ENCODE measurements at regions not wholly inside any gene's neighbourhood (a gene's known extent, or its start where the extent isn't known, plus 50 kb on each side); places are given as distances from the start of the nearest gene placed in this dataset.

DNA sequence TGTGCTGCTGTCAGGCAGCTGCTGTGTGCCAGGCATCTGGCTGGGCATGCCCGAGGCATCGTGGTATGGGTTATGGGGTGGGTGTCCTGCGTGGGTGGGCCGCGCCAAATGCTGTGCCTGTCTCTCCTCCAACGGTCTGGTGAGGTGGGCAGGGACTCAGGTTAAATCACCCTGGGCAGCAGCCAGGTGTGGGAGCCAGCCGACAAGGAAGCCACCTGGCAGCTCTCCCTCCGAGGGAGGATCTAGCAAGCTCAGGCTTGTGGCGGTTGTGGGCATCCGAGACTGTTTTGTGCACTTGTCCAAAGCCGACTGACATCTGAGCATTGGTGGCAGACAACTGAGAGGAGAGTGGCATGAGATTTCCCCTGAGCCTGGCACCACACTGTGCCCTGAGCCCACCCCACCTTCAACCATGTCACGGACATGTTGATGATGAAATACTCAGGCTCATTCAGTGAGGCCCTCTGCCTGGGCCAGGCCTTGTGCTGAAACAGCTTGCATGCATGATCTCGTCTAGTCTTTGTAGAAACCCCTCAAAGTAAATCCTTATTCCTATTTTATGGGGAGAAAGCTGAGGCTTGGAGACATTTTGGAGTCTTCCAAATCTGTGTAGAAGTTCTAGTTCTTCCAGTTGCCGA is 181.8 kb upstream of the MYL2 start:
- DNase-seq = no peak

DNA sequence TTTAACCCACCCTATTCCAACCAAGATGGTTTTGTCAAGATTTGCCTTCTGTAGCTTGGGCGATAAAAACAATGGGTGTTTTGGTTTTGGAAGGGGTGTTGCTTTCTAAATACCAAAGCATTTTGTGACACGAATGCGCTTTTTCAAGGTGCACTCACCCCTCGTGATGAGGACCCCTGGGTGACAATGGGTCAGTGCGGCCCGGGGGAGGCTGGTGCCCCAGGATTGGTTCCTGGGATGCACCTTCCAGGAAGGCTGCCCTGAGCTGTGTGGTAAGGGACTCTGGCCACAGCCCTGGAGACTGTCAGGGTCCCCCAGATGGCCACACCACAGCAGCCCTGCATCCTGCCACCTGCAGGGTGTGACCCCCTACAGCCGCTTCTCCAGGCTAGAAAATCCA is 180.6 kb upstream of the MYL2 start:
- no peak for DNase-seq

DNA sequence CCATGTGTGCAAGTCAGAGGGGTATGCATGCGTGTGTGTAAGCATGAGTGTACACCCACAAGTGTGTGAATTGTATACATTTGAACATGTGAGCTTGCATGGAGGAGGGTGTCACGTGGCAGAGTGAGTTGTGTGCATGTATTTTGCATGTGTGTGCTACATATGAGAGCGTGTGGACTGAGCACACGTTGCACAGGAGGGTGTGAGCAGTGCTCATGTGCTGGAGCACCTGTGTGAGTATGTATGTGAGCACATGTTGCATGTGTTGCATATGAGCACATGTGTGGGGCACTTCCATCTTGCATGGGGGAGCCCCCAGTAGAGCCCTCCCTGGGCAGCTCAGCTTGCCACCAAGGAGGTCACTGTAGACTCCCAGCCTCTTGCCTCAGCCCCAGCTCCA is 180.2 kb upstream of the MYL2 start:
- no peak for DNase-seq

DNA sequence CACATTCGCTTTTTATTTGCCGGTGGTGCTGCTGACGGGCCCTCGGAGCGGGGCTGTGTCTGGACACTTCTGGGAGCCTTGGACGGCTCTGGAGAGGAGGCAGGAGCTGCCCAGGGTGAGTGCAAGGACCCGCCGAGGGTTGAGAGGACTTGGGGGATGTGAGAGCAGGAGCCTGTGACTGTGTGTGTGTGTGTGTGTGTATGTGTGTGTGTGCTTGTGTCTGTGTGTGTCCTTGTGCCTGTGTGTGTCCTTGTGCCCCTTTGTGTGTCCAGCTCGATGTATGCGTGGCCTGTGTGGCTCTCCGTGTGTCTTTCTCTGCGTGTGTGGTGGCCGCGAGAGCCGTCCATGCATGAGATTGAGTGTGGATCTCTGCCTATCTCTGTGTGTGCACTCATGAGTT is 179.6 kb upstream of the MYL2 start:
- DNase-seq = no peak

DNA sequence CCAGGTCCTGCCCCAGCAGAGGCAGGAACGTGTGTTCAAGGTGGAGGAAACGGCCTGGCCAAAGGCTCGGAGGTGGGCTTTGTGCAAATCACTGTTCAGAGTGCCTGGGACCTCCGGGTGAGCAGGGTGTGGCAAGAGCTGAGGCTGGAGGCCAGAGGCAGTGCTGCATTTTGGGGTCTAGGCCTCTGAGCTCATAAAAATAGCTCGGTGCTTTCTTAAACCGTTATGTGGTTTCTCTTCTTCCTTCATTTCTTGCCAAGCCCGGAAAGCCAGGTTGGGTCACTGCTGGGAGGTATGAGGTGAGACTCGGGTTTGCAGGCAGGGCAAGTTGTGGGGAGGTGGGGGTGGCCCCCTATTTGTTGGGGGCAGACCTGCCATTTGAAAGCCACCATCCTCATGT is 178.8 kb upstream of the MYL2 start:
- DNase-seq = no peak

DNA sequence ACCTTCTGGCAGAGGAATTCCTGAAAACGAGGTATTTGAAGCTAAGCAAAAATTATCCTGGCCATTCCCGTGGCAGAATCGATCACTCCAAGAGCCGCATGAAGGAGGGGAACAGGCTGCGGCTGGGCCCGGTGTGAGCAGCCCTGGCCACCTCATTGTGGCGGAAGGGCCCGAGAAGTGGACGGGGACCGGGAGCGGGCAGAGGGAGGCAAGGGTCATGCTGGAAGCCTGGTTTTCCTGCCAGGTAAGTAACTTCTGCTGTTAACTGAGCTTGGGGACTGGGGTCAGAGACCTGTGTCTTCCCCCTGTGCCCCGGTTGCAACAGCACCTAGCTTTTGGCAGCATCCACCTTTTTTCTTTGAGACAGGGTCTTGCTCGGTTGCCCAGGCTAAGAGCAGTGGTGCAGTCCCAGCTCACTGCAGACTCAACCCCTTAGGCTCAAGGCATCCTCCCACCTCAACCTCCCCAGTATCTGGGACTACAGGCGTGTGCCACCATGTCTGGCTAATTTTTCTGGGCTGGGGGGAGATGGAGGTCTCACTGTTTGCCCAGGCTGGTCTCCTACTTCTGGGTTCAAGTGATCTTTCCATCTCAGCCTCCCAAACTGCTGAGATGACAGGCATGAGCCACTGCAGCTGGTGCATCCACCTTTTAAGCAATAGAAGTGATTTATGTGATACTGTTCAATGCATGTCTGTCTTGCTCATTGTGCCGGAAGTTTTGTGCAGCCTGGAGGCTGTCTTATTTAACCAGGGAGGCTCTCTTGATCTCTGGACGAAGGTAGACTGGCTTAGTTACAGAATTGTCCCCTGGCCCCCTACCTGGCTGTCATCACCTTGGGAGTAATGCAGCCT is 174.0 kb upstream of the MYL2 start:
- no peak for DNase-seq

DNA sequence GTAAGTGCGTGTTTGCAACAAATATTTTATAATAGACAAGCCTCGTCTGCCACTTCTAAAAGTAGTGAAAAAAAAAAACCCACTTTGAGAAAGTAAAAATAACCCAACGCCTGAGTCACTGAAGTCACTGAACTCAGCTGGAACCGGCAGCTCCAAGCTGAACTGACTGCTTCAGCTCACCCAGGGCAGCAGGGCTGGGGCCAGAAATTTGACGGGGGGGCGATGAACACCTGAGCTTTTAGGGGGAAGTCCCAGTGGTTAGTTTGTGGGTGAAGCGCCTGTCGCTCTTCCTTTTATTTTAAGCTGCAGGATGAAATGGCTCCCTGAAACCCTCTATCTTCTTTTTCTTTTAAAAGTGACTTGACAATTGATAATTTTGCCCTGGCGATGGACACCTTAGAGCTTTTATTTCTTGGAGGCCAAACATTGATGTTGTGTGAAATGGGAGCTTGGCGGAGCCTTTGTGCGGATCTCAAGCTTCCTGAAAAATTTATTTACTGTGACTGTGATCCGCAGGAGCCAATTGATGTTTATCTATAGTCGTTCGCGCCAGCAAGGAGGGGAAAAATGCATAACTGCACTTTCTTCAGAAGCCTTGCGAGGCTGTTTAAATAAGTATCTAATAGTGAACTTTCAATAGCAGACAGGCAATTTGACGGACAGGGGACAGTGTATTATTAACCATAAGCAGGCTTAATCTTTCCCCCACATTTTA is 173.2 kb upstream of the MYL2 start:
- no peak for DNase-seq

DNA sequence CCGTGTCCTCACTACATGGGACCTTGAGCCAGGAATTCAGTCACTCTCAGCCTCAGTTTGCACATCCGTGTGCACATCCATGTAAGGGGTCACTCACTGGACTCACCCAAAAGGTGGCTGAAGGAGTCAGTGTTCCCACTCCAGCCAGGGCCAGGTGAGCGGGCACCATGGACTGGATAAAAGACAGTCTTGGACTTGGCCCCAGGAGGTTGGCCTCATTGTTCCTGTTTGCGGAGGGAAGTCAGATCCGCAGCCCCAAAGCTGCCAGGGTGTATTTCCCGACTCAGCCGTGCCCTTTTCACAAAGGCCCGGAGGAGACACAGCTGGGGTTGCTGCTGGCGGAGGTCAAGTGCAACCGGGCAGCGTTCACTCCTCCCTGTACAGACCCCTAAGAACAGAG is 170.7 kb upstream of the MYL2 start:
- DNase-seq = no peak

DNA sequence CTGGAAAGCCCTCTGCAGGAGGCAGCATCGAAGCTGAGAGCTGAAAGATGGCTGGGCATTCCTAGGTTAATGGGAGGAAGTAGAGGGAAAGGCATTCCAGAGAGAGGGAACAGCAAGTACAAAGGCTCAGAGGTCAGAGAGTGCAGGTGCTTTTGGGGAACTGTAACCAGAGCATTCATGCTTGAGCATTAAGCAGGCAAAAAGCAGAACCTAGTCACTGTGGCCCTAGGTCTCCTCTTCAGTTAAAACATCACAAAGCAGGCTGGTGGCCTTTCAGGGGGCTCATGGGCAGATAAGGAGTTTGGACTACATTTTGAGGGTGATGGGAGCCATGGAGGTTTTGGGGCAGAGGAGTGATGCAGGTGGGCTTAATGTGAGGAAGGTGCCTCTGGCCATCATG is 169.2 kb upstream of the MYL2 start:
- DNase-seq = no peak

DNA sequence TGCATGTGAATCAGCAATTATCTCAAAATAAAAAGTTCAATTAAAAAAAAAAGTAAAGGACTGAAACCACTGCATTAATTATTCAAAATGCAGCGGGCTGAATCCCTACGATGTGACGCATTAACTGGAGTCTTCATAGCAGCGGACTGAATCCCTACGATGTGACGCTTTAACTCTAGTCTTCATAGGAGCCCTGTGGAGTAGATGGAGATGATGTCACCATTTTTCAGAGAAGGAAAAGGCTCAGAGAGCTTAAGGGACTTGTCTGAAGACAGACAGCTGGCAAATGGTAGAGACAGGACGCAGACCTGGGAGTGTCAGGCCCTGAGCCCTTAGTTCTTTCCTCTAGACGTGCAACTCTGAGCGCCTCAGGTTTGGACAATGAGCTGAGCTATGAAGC is 168.0 kb upstream of the MYL2 start:
- DNase-seq = no peak

DNA sequence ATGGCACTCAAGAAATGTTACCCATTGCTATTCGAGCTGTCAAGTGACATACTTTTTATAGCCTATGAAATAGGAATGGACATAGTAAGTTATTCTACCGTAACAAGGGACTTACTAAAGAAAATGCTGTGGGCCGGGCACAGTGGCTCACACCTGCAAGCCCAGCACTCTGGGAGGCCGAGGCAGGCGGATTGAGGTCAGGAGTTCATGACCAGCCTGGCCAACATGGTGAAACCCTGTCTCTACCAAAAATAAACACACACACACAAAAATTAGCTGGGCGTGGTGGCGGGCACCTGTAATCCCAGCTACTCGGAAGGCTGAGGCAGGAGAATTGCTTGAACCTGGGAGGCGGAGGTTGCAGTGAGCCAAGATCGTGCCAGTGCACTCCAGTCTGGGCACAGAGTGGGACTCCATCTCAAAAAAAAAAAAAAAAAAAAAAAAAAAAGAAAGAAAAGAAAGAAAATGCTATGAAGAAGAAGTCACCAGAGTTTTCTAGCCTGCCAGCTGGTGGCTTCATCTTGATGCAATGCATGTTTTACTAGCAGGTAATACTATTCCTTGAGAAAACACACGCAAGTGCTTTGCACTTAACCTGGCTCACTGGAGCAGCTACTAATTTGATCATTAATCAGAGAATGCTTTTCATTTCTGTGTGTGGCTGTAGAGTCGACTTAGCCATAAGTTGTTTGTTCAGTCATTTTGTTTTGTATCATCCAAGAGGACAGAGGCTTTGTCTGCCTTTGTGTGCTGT is 166.7 kb upstream of the MYL2 start:
- no peak for DNase-seq

DNA sequence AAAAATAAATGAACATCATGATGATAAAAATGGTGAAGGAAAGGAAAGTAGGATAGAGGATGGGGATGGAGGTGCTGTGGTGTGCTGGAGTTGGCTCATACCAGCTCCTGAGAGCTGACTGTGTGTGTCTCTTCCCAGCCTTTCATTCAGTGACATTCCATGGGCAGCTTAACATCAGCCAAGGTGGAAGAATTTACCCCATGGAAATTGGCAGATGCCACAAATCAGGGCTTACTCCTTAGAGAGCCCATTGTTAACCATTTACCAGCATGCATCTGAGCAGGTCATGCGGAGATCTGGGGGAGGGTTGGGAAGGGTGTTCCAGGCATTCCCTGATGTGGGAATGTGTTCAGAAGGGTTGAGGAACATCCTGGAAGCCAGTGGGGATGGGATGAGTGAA is 164.7 kb upstream of the MYL2 start:
- DNase-seq = no peak

DNA sequence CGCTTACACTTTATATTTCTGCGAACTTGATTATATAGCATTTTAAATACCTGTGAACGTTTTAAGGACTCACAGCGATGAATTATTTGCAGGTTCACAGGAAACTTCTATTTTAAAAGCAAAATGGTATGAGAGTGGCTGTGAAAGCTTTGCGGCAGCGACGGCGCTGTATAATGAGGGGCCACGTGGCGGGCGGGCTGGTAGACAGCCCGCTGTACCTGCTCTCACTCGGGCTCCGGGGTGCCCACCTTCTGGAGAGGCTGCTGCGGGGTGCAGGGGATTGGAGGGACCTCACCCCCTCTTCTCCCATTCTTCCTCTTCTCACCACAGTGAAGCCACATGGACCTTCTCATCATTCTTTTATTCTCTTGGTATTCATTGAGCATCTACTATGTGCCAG is 164.2 kb upstream of the MYL2 start:
- DNase-seq = no peak

DNA sequence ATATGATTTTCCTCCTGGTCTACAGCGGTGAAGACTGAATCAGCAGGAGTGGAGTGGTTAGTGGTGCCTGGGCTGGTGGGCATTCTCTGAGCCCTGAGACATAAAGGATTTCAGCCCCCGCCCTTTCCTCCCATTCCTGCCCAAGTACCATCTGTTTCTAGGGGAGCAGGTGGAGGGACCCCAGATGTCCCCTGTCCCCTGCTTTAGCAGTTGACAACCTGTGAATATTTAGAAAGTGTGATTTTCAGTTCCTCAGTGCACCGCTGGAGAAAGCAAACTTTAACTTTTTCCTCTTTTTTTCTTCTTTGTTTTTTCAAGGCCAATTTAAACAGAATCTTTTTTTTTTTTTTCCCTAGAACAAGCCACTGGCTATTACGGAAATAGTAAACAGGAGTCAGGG is 163.8 kb upstream of the MYL2 start:
- DNase-seq = no peak

DNA sequence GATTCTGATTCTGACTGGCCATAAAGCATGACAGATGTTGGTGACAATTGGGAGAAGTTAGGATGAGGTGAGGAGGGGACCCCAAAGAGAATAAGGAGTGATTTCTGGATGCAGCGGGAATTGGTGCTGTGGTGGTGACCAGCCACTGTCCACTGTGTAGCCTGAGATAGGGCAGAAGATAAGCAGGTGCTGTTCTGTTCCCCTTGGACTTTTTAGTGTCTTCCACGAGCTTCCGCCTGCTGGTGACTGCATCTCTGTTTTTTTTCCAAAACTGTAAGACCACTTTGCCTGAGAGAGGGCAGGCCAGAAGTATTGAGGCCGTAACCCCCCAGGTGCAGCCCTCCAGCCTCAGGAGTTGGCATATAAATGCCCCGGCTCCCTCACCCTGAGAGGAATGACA is 161.2 kb upstream of the MYL2 start:
- no peak for DNase-seq

DNA sequence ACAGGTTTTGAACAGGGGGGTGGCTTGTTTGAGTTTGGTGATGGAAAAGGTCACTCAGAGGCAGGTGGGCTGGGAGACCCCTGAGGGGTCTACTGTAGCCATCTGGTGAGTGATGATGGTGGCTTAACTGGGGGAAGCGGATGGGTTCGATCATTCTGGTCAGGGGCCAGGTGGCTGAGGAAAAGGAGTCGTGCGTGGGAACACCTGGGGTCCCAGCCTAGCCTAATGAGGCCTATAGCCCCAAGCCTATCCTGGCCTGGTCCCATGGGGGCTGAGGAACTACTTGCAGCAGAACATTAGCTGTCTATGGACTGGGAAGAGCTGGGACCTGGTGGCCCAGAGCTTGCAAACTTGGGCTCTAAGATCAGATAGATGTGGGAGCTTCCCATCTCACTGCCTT is 158.4 kb upstream of the MYL2 start:
- DNase-seq = no peak

DNA sequence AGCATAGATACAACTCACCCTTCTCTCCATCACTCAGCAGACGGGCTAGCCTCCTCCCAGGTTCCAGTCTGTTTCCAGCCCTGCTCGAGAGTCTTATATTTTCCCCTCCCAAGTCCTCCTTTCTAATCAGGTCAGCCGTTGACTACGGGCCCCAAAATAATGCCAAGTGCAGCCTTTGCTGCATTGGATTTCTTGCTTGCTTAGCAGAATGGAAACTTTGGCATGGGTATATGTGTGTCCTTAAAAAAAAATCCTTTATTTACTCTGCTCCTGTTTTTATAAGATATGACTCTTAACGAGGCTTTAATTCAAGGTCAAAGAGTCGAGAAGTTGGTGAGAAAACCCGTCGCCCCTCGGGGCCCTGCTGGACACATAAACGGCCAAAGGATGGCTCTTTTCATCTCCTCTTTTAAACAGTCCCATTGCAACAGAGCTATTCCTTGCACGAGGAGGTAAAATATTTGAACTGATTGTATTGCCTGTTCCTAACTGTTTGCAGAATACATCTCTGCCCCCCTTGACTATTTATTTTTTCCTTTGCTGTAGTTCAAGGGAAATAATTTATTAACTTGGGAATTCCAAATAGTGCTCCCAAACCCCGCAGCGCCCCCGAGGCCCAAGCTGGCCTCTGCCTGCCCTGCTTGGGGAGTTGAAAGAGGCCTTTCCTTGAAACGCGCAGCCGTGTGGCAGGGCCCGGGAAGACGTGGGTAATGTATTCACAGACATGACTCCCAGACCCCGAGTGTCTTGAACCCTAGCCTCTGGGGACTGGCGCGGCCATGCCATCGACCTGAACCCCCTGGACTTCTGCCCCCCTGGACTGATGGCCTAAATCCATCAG is 156.5 kb upstream of the MYL2 start:
- no peak for DNase-seq

DNA sequence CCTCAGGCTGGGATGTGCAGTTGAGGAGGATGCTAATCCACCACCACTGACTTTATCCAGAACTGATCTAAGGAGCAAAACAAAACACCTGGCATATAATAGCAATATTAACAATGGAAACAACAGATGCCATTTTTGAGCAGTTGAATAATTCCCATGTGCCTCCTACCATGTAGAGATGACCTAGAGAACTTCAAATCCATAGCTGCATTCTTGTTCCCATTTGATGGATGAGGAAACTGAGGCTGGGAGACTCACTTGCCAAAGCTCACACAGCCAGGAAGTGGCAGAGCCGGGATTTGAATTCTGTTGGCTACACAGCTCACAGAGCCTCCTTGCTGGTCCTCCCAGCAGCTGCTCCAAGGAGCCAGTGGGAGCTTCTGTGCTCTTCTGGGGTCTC is 155.8 kb upstream of the MYL2 start:
- DNase-seq = no peak

DNA sequence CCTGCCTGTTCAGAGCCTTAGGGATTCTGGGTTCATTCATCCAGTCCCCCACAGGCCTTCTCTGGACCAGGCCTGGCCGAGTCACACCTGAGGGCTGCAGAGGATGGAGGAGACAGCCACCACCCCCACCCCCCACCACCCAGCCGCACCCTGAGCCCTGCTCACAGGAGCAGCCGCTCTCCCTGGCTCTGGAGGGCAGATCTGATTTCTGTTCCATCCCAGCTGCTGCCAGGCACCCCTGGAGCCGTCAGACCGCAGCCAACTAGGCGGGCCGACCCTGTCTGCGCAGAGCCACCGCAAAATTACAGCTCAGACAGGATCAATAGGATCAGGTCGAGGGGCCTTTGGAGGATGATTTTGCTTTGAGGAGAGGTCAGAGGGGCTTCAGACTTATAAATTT is 154.6 kb upstream of the MYL2 start:
- no peak for DNase-seq

DNA sequence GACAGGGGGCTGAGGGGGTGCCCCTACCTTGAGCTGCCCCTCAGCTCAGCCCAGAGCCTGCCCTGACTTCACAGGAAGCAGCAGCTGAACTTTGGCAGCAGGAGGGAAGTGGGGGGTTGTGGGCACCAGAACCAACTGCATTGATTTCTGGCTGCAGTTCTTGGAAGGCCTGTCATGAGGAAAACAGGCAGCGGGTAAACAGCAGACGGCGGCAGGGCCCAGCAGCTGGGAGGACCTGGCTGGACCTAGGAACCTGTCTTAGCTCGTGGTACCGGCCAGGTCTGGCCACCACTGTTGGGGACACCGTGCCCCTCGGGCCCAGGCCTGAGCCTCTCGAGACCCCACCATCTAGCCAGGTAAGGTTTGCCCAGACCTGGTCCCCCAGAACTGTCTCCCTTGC is 154.2 kb upstream of the MYL2 start:
- no peak for DNase-seq

DNA sequence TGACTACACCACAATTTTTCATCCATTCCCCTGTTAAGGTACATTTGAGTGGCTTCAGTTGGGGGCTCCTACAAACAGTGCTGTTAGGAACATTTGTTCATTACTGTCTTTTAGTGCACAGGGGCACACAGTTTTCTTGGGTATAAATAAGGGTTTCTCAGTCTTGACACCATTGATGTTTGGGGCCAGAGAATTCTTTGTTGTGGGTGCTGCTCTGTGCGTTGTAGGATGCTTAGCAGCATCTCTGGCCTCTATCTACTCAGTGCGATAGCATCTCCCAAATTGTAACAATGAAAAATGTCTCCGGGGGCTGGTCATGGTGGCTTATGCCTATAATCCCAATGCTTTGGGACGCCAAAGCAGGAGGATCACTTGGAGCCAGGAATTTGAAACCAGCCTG is 153.0 kb upstream of the MYL2 start:
- no peak for DNase-seq

DNA sequence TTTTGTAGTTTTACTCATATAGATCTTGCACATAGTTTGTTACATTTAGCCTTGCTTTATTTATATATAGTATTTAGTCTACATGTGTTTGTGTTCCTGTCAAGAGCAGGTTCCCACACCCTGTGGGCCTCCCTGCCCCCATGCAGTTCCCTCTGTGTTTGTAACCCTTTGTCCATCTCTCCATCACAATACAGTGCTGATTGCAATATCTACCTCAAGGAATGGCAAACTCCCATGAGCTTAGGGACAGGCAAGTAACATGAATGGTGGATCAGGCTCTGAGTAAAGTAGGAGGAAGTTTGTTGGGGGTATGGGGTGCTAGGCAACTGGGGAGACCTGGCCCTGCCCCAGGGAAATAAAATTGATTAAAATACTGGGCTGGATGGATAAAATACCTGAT is 151.9 kb upstream of the MYL2 start:
- DNase-seq = no peak

DNA sequence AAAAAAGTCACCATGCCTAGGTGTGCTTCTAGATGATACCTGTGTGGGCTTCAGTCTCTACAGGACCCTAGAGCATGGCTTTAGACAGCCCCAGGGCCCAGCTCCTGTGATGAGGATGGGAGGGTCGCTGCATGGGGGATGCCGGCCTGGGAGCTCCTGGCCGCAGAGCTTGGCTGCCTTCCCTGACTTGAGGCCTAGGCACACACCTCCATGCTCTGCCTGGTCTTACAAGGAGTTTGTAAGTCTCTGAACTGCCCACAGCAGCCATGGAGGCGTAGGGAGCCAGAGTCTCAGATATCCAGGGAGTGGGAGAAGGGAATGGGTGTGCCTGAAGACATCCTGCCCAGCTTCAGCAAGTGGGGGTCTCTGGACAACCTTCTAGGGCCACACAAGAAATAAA is 149.5 kb upstream of the MYL2 start:
- DNase-seq = no peak

Measured in fibroblast of skin of right quadriceps (primary cell).